ENCODE measurements at regions not wholly inside any gene's neighbourhood (a gene's known extent, or its start where the extent isn't known, plus 50 kb on each side); places are given as distances from the start of the nearest gene placed in this dataset.

- intact Hi-C loops (cut with DNase I) = no loop called here
Observed at GRCh38 chrX:9280831-9281230, 184.0 kb upstream of the TBL1X start.

GRCh38 chrX:9282325-9282724, 182.5 kb upstream of the TBL1X start:
- H3K36me3 ChIP-seq = no peaks in the 10 kb centered on the region
- H3K4me1 ChIP-seq = no peaks in the 10 kb centered on the region
- H3K27ac ChIP-seq = no peak overlapping the region
- TF ChIP-seq POLR2AphosphoS5 (IDR thresholded peaks at IDR 0.05) (no peak), CTCF (IDR thresholded peaks at IDR 0.05) (no peak), EP300 (IDR thresholded peaks at IDR 0.05) (no peak)
- intact Hi-C loops (cut with DNase I) = no loop called here
- H3K9me3 ChIP-seq = no peaks in the 10 kb centered on the region
- H3K4me3 ChIP-seq = no peak overlapping the region
- WGBS, 2 donors = 72 to 78% methylated on average over 2 of the region's 2 CpGs
- no peak for DNase-seq
- H3K27me3 ChIP-seq = no peaks in the 10 kb centered on the region

More at GRCh38 chrX:9280831-9281230, 184.0 kb upstream of the TBL1X start:
- H3K9me3 ChIP-seq = no peaks in the 10 kb centered on the region
- no peaks in the 10 kb centered on the region for H3K4me1 ChIP-seq
- WGBS, 2 donors = 66 to 89% methylated on average over 6 of the region's 6 CpGs
- DNase-seq = no peak
- no peak overlapping the region for H3K4me3 ChIP-seq
- no peaks in the 10 kb centered on the region for H3K27me3 ChIP-seq
- H3K36me3 ChIP-seq = no peaks in the 10 kb centered on the region
- no peak for TF ChIP-seq POLR2A (IDR thresholded peaks at IDR 0.05)
- no peak for TF ChIP-seq CTCF (IDR thresholded peaks at IDR 0.05)
- TF ChIP-seq EP300 (IDR thresholded peaks at IDR 0.05) = no peak
- TF ChIP-seq POLR2AphosphoS5 (IDR thresholded peaks at IDR 0.05) = no peak
- H3K27ac ChIP-seq = no peak overlapping the region

GRCh38 chrX:9285342-9285771, 179.5 kb upstream of the TBL1X start:
- WGBS, 2 donors = 44 to 80% methylated on average over 7 of the region's 7 CpGs
- DNase-seq = no peak
- TF ChIP-seq EP300 (IDR thresholded peaks at IDR 0.05) (no peak), CTCF (IDR thresholded peaks at IDR 0.05) (no peak), POLR2AphosphoS5 (IDR thresholded peaks at IDR 0.05) (no peak), POLR2A (IDR thresholded peaks at IDR 0.05) (no peak)
- Histone ChIP-seq H3K4me1 (no peaks in the 10 kb centered on the region), H3K27ac (no peak overlapping the region), H3K4me3 (no peak overlapping the region), H3K9me3 (no peaks in the 10 kb centered on the region), H3K36me3 (no peaks in the 10 kb centered on the region), H3K27me3 (no peaks in the 10 kb centered on the region)
- intact Hi-C loops (cut with DNase I) = no loop called here

GRCh38 chrX:9286234-9286633, 178.6 kb upstream of the TBL1X start:
- no peak for DNase-seq
- H3K9me3 ChIP-seq = no peaks in the 10 kb centered on the region
- no peak overlapping the region for H3K27ac ChIP-seq
- no peaks in the 10 kb centered on the region for H3K36me3 ChIP-seq
- TF ChIP-seq POLR2AphosphoS5 (IDR thresholded peaks at IDR 0.05) (no peak), POLR2A (IDR thresholded peaks at IDR 0.05) (no peak), CTCF (IDR thresholded peaks at IDR 0.05) (no peak), EP300 (IDR thresholded peaks at IDR 0.05) (no peak)
- WGBS, 2 donors = 86 to 91% methylated on average over 3 of the region's 3 CpGs
- no peaks in the 10 kb centered on the region for H3K4me1 ChIP-seq
- H3K4me3 ChIP-seq = no peak overlapping the region
- intact Hi-C loops (cut with DNase I) = no loop called here
- no peaks in the 10 kb centered on the region for H3K27me3 ChIP-seq

GRCh38 chrX:9291629-9292028, 173.2 kb upstream of the TBL1X start:
- Histone ChIP-seq H3K36me3 (no peaks in the 10 kb centered on the region), H3K27me3 (no peaks in the 10 kb centered on the region), H3K9me3 (no peaks in the 10 kb centered on the region), H3K4me3 (peak overlapping the region in 1 of 4 donors; percentile 29), H3K27ac (no peak overlapping the region), H3K4me1 (no peaks in the 10 kb centered on the region)
- no peak for DNase-seq
- TF ChIP-seq POLR2AphosphoS5 (IDR thresholded peaks at IDR 0.05) (no peak), EP300 (IDR thresholded peaks at IDR 0.05) (no peak), CTCF (IDR thresholded peaks at IDR 0.05) (no peak), POLR2A (IDR thresholded peaks at IDR 0.05) (no peak)
- intact Hi-C loops (cut with DNase I) = no loop called here
- 28 to 43% methylated on average over 22 of the region's 22 CpGs for WGBS, 2 donors
